ENCODE measurements at regions not wholly inside any gene's neighbourhood (a gene's known extent, or its start where the extent isn't known, plus 50 kb on each side); places are given as distances from the start of the nearest gene placed in this dataset.

GRCh38 chr2:104289651-104290565 is 564.0 kb upstream of the POU3F3 start:
- Histone ChIP-seq H4K20me1 (ENCODE audit: control insufficient read depth, insufficient read depth, insufficient read length) (no peaks in the 10 kb centered on the region), H3K56ac (ENCODE audit: insufficient read length, low read depth, low read length) (no peak overlapping the region), H3K4ac (ENCODE audit: low read depth, low read length) (no peak overlapping the region), H2BK5ac (ENCODE audit: insufficient read length, low read length) (no peak overlapping the region), H2BK12ac (ENCODE audit: insufficient read length, low read depth, low read length) (no peak overlapping the region), H4K5ac (ENCODE audit: insufficient read length, low read depth, low read length) (no peak overlapping the region), H3K23me2 (ENCODE audit: insufficient read length, low read depth, low read length, poor library complexity, severe bottlenecking) (no peaks in the 10 kb centered on the region), H4K8ac (replicated peaks; ENCODE audit: insufficient read length, low read depth, low read length) (no peak overlapping the region), H3K23ac (ENCODE audit: insufficient read length, low read depth, low read length) (no peak overlapping the region), H2BK15ac (ENCODE audit: low read depth, low read length) (no peak overlapping the region), H3K14ac (ENCODE audit: insufficient read depth, low read length) (no peak overlapping the region), H3K79me2 (ENCODE audit: insufficient read depth, low read length) (no peaks in the 10 kb centered on the region), H2BK120ac (ENCODE audit: low read depth, low read length, poor library complexity, severe bottlenecking) (no peak overlapping the region), H2AFZ (ENCODE audit: low read length) (no peak overlapping the region), H3K4me1 (ENCODE audit: insufficient read depth, low read length) (peaks cover 2% of the 10 kb centered on the region; the same call in 1 of the 2 replicates), H2BK20ac (ENCODE audit: low read depth, low read length, poor library complexity, severe bottlenecking) (no peak overlapping the region), H3K18ac (ENCODE audit: insufficient read length, low read depth, low read length) (no peak overlapping the region), H2AK5ac (ENCODE audit: insufficient read length, low read length) (no peak overlapping the region), H3K4me2 (ENCODE audit: insufficient read depth, insufficient read length, low read length) (no peak overlapping the region), H3K79me1 (ENCODE audit: insufficient read depth, low read depth, low read length, poor library complexity, severe bottlenecking) (no peaks in the 10 kb centered on the region), H4K91ac (ENCODE audit: insufficient read length, low read depth, low read length) (no peak overlapping the region), H3T11ph (ENCODE audit: low read length) (no peak overlapping the region), H3K9ac (ENCODE audit: extremely low read depth, insufficient read length, low read length) (no peak overlapping the region), H3K27ac (ENCODE audit: insufficient read length, low read depth, low read length) (no peak overlapping the region), H3K27me3 (ENCODE audit: insufficient read depth, low read length) (no peaks in the 10 kb centered on the region), H3K9me3 (ENCODE audit: control insufficient read depth, low read depth, low read length) (no peaks in the 10 kb centered on the region)
- no peaks in the 10 kb centered on the region for H3K36me3 Mint-ChIP-seq (ENCODE audit: insufficient read depth in 1 of 3, low read depth in 3 of 3)
- WGBS (ENCODE audit: extremely low coverage, insufficient read length, low lambda C conversion rate): no CpG with 5 or more reads among the region's 8 CpGs
- H3K4me1 Mint-ChIP-seq: peaks cover 16 to 23% of the 10 kb centered on the region in 2 experiments
- H3K27me3 Mint-ChIP-seq (ENCODE audit: low read depth): 0 out of 2 replicates have a peak, but pooled peaks cover 2% of the 10 kb centered on the region
- H3K27ac Mint-ChIP-seq: no peak overlapping the region; a peak in 1 of 7 replicates
- H3K9me3 Mint-ChIP-seq: no peaks in the 10 kb centered on the region
- H3K4me3 Mint-ChIP-seq: no peak overlapping the region
- DNase-seq: no peak
- TF ChIP-seq CTCF (conservative IDR thresholded peaks at IDR 0.05): no peak

Data from H9 (cell line).